ENCODE measurements at regions not wholly inside any gene's neighbourhood (a gene's known extent, or its start where the extent isn't known, plus 50 kb on each side); places are given as distances from the start of the nearest gene placed in this dataset.

- no peaks in the 10 kb centered on the region for H3K9me3 Mint-ChIP-seq
- H3K27me3 Mint-ChIP-seq (ENCODE audit: low read depth): no peaks in the 10 kb centered on the region
- peaks cover 41% of the 10 kb centered on the region for H3K4me1 Mint-ChIP-seq
- H3K4me3 Mint-ChIP-seq: no peak overlapping the region
- no peak for TF ChIP-seq CTCF (IDR thresholded peaks at IDR 0.05; ENCODE audit: unreplicated experiment in 3 of 3)
- peak overlapping the region; percentile 20 to 91 (median 86) for H3K27ac Mint-ChIP-seq
- H3K36me3 Mint-ChIP-seq (ENCODE audit: low read depth): no peaks in the 10 kb centered on the region
Observed at GRCh38 chr9:87115785-87116184, 168.5 kb upstream of the GAS1 start.

GRCh38 chr9:87116492-87116891 is 169.2 kb upstream of the GAS1 start:
- Mint-ChIP-seq H3K36me3 (ENCODE audit: low read depth) (no peaks in the 10 kb centered on the region), H3K9me3 (no peaks in the 10 kb centered on the region), H3K4me3 (no peak overlapping the region), H3K27me3 (ENCODE audit: low read depth) (no peaks in the 10 kb centered on the region), H3K4me1 (peaks cover 43% of the 10 kb centered on the region), H3K27ac (peak overlapping the region in 2 of 3 experiments; percentile 86 to 91)
- no peak for TF ChIP-seq CTCF (IDR thresholded peaks at IDR 0.05; ENCODE audit: unreplicated experiment in 3 of 3)

- Mint-ChIP-seq H3K9me3 (no peaks in the 10 kb centered on the region), H3K4me3 (no peak overlapping the region), H3K4me1 (peaks cover 59% of the 10 kb centered on the region), H3K36me3 (ENCODE audit: low read depth) (no peaks in the 10 kb centered on the region), H3K27ac (peak overlapping the region in 1 of 3 experiments; percentile 37), H3K27me3 (ENCODE audit: low read depth) (no peaks in the 10 kb centered on the region)
- TF ChIP-seq CTCF (IDR thresholded peaks at IDR 0.05; ENCODE audit: unreplicated experiment in 3 of 3): no peak
Observed at GRCh38 chr9:87118594-87118993, 171.3 kb upstream of the GAS1 start.

GRCh38 chr9:87119328-87119881 is 172.1 kb upstream of the GAS1 start:
- no peaks in the 10 kb centered on the region for H3K9me3 Mint-ChIP-seq
- TF ChIP-seq CTCF (IDR thresholded peaks at IDR 0.05; ENCODE audit: unreplicated experiment in 3 of 3): no peak
- peak overlapping the region in 2 of 3 experiments; percentile 16 to 44 for H3K4me3 Mint-ChIP-seq
- no peaks in the 10 kb centered on the region for H3K27me3 Mint-ChIP-seq (ENCODE audit: low read depth)
- peaks cover 64% of the 10 kb centered on the region for H3K4me1 Mint-ChIP-seq
- no peaks in the 10 kb centered on the region for H3K36me3 Mint-ChIP-seq (ENCODE audit: low read depth)
- H3K27ac Mint-ChIP-seq: peak overlapping the region; percentile 98 to 99 (median 98)

GRCh38 chr9:87120610-87121009 is 173.3 kb upstream of the GAS1 start:
- Mint-ChIP-seq H3K4me1 (peaks cover 57% of the 10 kb centered on the region), H3K36me3 (ENCODE audit: low read depth) (no peaks in the 10 kb centered on the region), H3K9me3 (no peaks in the 10 kb centered on the region), H3K4me3 (no peak overlapping the region), H3K27ac (peak overlapping the region; percentile 85 to 98 (median 98)), H3K27me3 (ENCODE audit: low read depth) (no peaks in the 10 kb centered on the region)
- TF ChIP-seq CTCF (IDR thresholded peaks at IDR 0.05; ENCODE audit: unreplicated experiment in 3 of 3): no peak

GRCh38 chr9:87122947-87123685 is 175.8 kb upstream of the GAS1 start:
- Mint-ChIP-seq H3K4me1 (peaks cover 64% of the 10 kb centered on the region), H3K27ac (peak overlapping the region; percentile 85 to 98 (median 98)), H3K4me3 (no peak overlapping the region), H3K36me3 (ENCODE audit: low read depth) (no peaks in the 10 kb centered on the region), H3K27me3 (ENCODE audit: low read depth) (no peaks in the 10 kb centered on the region), H3K9me3 (no peaks in the 10 kb centered on the region)
- no peak for TF ChIP-seq CTCF (IDR thresholded peaks at IDR 0.05; ENCODE audit: unreplicated experiment in 3 of 3)
